GM19452 (cell line): ENCODE measurements at regions not wholly inside any gene's neighbourhood (a gene's known extent, or its start where the extent isn't known, plus 50 kb on each side); places are given as distances from the start of the nearest gene placed in this dataset.

Experiments used
- ATAC-seq: cut with Tn5 transposase; IDR thresholded peaks from one replicate; pipeline ENCODE4 v1.9.1; 2021; ENCODE audit not compliant: unreplicated experiment

GRCh38 chr4:28709891-28710290, 1849.2 kb downstream of the STIM2 start:
- no peak for ATAC-seq

GRCh38 chr4:28723371-28723770, 1862.7 kb downstream of the STIM2 start:
- no peak for ATAC-seq

DNA sequence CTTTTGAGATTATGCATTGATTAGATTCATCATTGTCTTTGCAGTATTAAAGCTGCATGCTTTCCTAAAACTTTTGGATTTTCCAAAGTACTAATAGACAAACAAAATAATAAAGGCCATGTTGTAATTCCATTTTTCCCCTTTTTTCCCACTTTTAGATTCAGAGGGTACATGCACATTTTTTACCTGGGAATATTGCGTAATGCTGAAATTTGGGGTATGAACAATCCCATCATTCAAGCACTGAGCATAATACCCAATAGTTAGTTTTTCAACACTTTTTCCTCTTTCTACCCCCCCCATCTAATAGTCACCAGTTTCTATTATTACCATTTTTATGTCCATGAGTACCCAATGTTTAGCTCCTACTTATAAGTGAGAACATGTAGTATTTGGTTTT, 1863.6 kb downstream of the STIM2 start:
- no peak for ATAC-seq

- ATAC-seq, result no peak
These were observed 1869.7 kb downstream of the STIM2 start for GRCh38 chr4:28730304-28730703.

GRCh38 chr4:28744066-28744465, 1883.4 kb downstream of the STIM2 start:
- ATAC-seq, result no peak

DNA sequence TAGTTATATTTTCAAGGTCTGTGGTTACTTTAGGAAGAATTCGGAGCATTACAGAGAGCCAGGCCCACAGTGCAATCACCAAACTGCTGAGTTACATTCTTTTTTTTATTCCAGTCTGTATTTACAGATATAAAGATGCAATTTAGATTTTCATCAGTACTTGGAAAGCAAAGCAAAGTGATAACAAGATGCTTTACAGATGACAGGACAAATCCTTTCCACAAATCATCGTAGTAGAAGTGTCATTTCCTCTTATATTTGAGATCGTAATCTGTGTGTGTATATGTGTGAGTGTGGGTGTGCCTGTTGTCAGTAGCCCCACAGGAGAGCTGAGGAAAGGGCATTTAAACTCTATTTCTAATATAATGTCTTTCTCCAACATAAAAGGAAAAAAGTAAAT, 1893.7 kb downstream of the STIM2 start:
- no peak for ATAC-seq

DNA sequence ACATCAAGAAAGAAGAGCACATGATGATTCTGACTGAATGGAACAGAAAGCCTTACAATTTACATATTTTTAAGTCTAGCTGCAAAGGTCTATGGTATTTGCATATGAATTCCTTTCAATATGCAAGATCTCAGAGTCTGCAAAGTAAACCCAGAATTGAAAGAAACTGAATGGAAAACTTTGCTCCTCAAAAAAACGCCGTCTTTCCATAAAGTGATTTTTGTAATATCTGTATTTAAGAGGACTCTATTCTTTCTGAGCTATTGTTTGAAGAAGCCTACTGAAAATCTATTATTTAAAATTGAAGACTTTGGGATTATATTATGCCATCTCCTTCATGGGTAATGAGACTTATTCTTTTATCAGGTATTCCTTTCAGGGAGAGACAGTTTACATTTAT, 1894.4 kb downstream of the STIM2 start:
- no peak for ATAC-seq

DNA sequence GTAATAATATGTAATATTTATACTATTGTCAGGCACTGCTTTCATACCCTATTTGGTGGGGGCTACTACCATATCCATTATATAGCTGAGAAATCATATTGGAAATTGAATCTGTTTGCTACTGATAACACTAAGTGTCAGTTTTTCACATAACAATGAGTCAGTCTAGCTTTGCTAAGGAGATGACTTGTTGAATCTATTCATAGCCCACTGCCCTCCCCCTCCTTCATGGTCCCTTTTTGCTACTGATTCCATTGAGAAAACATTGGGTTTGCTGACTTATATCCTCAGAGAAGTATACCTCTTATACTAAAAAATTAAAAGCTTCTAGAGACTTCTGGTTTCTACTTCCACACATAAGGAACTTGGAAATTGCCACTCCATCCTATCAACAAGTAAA, 1898.4 kb downstream of the STIM2 start:
- ATAC-seq, result no peak

GRCh38 chr4:28760003-28760402, 1899.4 kb downstream of the STIM2 start:
- no peak for ATAC-seq

- ATAC-seq, result no peak
These were observed 1911.4 kb downstream of the STIM2 start for GRCh38 chr4:28772066-28772465.

DNA sequence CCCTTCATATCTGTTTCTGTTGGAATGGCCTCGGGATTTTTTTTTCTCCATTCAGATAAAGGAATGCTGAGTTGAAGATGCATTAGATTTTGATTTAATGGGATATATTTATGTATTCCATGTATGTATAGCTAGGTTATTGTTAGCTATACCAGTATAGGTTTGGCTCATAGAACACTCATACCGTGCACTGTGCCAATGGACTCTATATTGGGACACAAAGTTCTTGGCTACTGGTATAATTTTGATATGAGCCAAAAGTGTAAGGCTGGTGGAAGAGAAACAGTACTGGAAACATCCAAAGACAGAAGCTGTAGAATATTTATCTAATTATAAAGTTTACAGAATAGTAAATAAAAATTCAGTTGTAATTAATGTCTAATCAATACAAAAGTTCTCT, 1912.1 kb downstream of the STIM2 start:
- ATAC-seq, result no peak

GRCh38 chr4:28774344-28774743, 1913.7 kb downstream of the STIM2 start:
- ATAC-seq, result no peak

DNA sequence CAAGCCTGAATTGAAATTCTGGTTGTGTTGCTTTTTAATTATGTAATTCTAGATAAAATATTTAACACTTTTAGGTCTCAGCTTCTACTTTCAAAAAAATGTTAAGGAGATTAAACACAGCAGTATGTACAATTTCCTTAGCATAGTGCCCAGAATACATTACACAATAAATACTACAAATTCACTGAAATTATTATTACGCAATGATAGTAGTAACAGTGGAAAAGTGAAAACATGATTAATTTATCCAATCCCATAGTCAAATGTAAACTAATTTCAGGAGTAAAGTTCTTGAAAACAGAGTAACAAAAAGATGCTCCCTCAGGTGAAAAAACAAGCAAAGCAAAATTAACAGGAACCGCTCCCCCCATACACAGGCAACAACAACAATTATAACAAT, 1915.4 kb downstream of the STIM2 start:
- ATAC-seq, result no peak

DNA sequence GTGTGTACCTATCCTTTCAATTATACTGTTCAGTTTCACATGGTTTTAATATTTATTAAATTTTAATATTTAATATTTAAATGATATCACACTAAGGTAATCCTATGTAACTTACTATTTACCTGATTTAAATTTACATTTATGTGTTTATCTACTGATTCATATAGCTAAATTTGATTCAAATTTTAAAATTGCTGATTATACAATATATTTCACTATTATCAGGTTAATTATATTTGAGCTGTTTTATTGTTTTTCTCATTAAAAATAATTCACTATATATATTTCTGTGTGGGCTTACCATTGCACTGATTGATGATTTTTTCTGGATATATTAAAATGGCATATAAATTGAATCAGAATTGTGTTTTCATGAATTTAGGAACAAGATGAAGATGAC, 1923.5 kb downstream of the STIM2 start:
- no peak for ATAC-seq

- no peak for ATAC-seq
These were observed 1927.3 kb downstream of the STIM2 start for GRCh38 chr4:28787947-28788346.

GRCh38 chr4:28788929-28789490, 1928.4 kb downstream of the STIM2 start:
- ATAC-seq, result no peak

DNA sequence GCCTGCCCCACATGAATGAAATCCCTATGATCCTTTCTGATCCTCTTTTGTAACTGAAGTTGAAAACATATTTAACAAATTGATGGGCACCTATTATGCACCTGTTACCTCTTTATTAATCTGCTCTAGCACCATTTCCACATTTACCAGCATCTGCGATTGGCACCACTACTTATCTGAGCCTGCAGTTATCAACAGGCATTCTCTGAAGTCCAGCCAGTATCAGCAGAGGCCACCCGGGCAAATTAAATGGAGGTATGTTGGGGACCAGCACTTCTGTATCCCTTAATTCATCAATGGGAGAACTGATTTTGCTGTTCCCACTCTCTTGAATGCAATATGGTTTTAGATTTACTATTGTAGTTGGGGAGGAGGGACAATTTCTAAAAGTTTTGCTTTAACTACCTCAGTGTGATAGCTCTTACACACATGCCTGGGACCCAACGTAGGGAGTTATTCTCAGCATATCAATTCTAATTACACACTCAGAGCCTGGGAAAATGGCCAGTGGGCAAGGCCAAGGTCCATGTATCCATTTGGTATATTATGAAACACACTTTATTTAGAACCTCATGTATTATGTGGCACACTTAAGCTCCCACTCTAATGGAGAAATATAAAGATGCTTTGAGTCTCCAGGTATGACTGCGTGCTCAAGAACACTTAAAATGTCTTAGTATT, 1927.1 kb upstream of the PCDH7 start:
- ATAC-seq, result no peak

DNA sequence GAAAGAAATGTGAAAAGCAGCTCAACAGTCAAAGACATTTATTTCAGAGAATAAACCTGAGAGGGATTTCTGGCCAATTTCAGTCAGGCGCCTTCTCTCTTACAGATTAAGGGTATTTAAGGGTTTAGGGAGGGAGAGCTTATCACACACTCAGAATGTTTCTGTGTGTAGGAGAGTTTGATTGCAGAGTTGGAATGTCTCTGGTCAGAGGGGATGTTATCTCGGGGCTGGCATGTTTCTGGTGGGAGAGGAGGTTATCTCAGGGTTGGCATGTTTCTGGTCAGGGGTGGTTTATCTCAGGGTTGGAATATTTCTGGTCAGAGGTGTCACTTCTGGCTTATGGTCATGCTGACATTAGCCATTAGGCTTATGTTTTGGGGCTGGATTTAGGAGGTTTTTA, 1920.5 kb upstream of the PCDH7 start:
- no peak for ATAC-seq

GRCh38 chr4:28811025-28811424, 1909.1 kb upstream of the PCDH7 start:
- no peak for ATAC-seq

GRCh38 chr4:28822163-28822562, 1898.0 kb upstream of the PCDH7 start:
- ATAC-seq, result no peak

- ATAC-seq, result no peak
These were observed 1892.3 kb upstream of the PCDH7 start for GRCh38 chr4:28827866-28828265.

GRCh38 chr4:28831867-28832266, 1888.3 kb upstream of the PCDH7 start:
- ATAC-seq, result no peak

GRCh38 chr4:28832444-28832843, 1887.7 kb upstream of the PCDH7 start:
- ATAC-seq, result no peak
